Neural cell (in vitro differentiated cells): ENCODE measurements at regions not wholly inside any gene's neighbourhood (a gene's known extent, or its start where the extent isn't known, plus 50 kb on each side); places are given as distances from the start of the nearest gene placed in this dataset.

Experiments used
- H2AFZ ChIP-seq: fragments of 200-600, 300-800 bp; sonication (generic), shearing (Covaris generic); 2 replicates; pipeline ENCODE4 v1.6.0; 2014; ENCODE audit warnings: low read depth, mild to moderate bottlenecking, antibody characterized with exemption, low read length, moderate library complexity
- H3F3A ChIP-seq: fragments of 200-600 bp; shearing (Covaris generic); 2 replicates; pipeline ENCODE4 v1.6.1; 2016; ENCODE audit warnings: mild to moderate bottlenecking, moderate library complexity, mixed read lengths, antibody characterized with exemption, low read length; ENCODE audit not compliant: insufficient read depth, poor library complexity, severe bottlenecking
- H3K27ac ChIP-seq: fragments of 200-600, 300-800 bp; sonication (generic), shearing (Covaris generic); 2 replicates; pipeline ENCODE4 v1.5.1; 2014; ENCODE audit warnings: mild to moderate bottlenecking, low read length, moderate library complexity
- H3K27me3 ChIP-seq: fragments of 300-800, 200-600 bp; sonication (generic), shearing (Covaris generic); 2 replicates; pipeline ENCODE4 v1.6.0; 2014; ENCODE audit warnings: mild to moderate bottlenecking, low read depth, low read length, moderate library complexity; ENCODE audit not compliant: insufficient read depth
- H3K36me3 ChIP-seq: fragments of 300-800, 200-600 bp; sonication (generic), shearing (Covaris generic); 2 replicates; pipeline ENCODE4 v1.5.1; 2014; ENCODE audit warnings: mild to moderate bottlenecking, antibody characterized with exemption, low read length, moderate library complexity; ENCODE audit not compliant: insufficient read depth
- H3K4me2 ChIP-seq: fragments of 300-800, 200-600 bp; sonication (generic), shearing (Covaris generic); 2 replicates; pipeline ENCODE4 v1.6.0; 2014; ENCODE audit warnings: mild to moderate bottlenecking, low read length
- H3K4me3 ChIP-seq: fragments of 300-800, 200-600 bp; sonication (generic), shearing (Covaris generic); 2 replicates; pipeline ENCODE4 v1.5.1; 2014; ENCODE audit warnings: mild to moderate bottlenecking, low read length, moderate library complexity
- H3K79me2 ChIP-seq: fragments of 200-600 bp; shearing (Covaris generic); replicated peaks from 2 replicates; pipeline ENCODE4 v1.6.0; 2014; ENCODE audit warnings: mild to moderate bottlenecking, low read length, moderate library complexity; ENCODE audit not compliant: insufficient read depth
- H3K9ac ChIP-seq: fragments of 300-800, 200-600 bp; sonication (generic), shearing (Covaris generic); 2 replicates; pipeline ENCODE4 v1.6.1; 2016; ENCODE audit warnings: mild to moderate bottlenecking, low read length, mixed read lengths
- H3K9me2 ChIP-seq: fragments of 200-600 bp; shearing (Covaris generic); 2 replicates; pipeline ENCODE4 v1.6.1; 2016; ENCODE audit warnings: mild to moderate bottlenecking, low read length, mixed read lengths; ENCODE audit not compliant: insufficient read depth
- H3K9me3 ChIP-seq: fragments of 200-600, 300-800 bp; sonication (generic), shearing (Covaris generic); 2 replicates; pipeline ENCODE4 v1.6.1; 2016; ENCODE audit warnings: mild to moderate bottlenecking, mixed run types, low read length, moderate library complexity, mixed read lengths
- H4K20me1 ChIP-seq: fragments of 200-600 bp; shearing (Covaris generic); 2 replicates; pipeline ENCODE4 v1.6.1; 2016; ENCODE audit warnings: mild to moderate bottlenecking, mixed run types; ENCODE audit not compliant: insufficient read depth
- CTCF ChIP-seq: fragments of 450-650 bp; IDR thresholded peaks from 2 replicates; pipeline ENCODE4 v1.5.1; 2014; ENCODE audit warnings: antibody characterized with exemption, mild to moderate bottlenecking, moderate library complexity; ENCODE audit not compliant: poor library complexity, severe bottlenecking
- EP300 ChIP-seq: fragments of 450-650 bp; conservative IDR thresholded peaks from 2 replicates; pipeline ENCODE4 v1.6.1; 2014; ENCODE audit warnings: antibody characterized with exemption, mild to moderate bottlenecking, moderate library complexity; ENCODE audit not compliant: poor library complexity, severe bottlenecking
- EZH2 ChIP-seq: fragments of 200-600, 300-800 bp; shearing (Covaris generic), sonication (generic); IDR thresholded peaks from 2 replicates; pipeline ENCODE4 v1.6.1; 2014; ENCODE audit warnings: antibody characterized with exemption, low read length, borderline replicate concordance, mild to moderate bottlenecking; ENCODE audit not compliant: insufficient read depth, poor library complexity, severe bottlenecking
- MXI1 ChIP-seq: fragments of 450-650 bp; conservative IDR thresholded peaks from 2 replicates; pipeline ENCODE4 v1.6.1; 2014; ENCODE audit warnings: antibody characterized with exemption, mild to moderate bottlenecking; ENCODE audit not compliant: poor library complexity, severe bottlenecking
- POLR2AphosphoS5 ChIP-seq: IDR thresholded peaks from 2 replicates; pipeline ENCODE4 v1.6.1; 2012
- RAD21 ChIP-seq: fragments of 450-650 bp; conservative IDR thresholded peaks from 2 replicates; pipeline ENCODE4 v1.6.1; 2014; ENCODE audit warnings: antibody characterized with exemption, mild to moderate bottlenecking, moderate library complexity
- REST ChIP-seq: IDR thresholded peaks from 2 replicates; pipeline ENCODE4 v1.6.1; 2012; ENCODE audit warnings: borderline replicate concordance
- SMC3 ChIP-seq: fragments of 450-650 bp; conservative IDR thresholded peaks from 2 replicates; pipeline ENCODE4 v1.6.1; 2014; ENCODE audit warnings: antibody characterized with exemption, mild to moderate bottlenecking, moderate library complexity; ENCODE audit not compliant: poor library complexity
- TAF1 ChIP-seq: IDR thresholded peaks from 2 replicates; pipeline ENCODE4 v1.6.1; 2012; ENCODE audit warnings: low read depth

DNA sequence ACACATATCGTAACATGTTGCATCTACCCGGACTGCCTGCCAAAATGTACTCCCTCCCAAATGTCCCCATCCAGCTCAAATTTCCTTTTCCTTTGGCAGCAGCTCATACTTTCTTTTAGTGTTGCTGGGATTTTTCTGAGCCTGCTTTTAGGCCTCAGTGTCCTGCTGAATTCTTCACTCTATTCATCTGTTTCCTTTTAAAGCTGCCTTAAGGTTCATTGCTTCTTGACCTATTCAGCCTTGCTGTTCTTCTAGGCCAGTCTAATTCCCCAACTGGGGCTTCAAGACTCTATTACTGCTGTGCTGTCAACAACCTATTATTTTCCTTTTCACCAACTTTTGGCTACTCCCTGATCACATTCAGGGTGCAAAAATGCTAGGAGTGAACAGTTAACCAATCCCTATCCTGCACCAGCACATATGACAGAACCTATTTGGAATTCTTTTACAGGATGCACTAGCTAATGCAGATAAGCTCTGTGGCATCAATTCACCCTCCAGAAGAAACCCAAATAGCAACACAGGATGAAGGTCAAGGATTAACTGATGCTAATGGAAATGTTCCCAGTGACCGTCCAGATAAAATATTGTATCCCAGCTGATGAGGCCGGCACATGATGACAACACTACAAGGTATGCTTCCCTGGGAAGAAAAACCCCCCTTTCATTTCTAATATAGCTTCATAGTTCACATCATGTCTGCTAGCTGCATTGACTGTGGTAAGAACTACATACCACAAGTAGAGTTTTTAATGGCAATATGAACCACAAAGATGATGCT is 114.7 kb upstream of the TTC29 start:
- Histone ChIP-seq H3K9ac (no peak overlapping the region), H3F3A (no peaks in the 10 kb centered on the region), H3K4me2 (no peak overlapping the region), H2AFZ (no peak overlapping the region), H3K79me2 (no peaks in the 10 kb centered on the region), H3K4me3 (no peak overlapping the region), H3K27ac (no peak overlapping the region), H3K9me2 (no peaks in the 10 kb centered on the region), H3K36me3 (no peaks in the 10 kb centered on the region), H3K9me3 (no peaks in the 10 kb centered on the region), H3K27me3 (no peaks in the 10 kb centered on the region), H4K20me1 (no peaks in the 10 kb centered on the region)
- TF ChIP-seq EZH2 (no peak), EP300 (no peak), SMC3 (no peak), CTCF (no peak), TAF1 (no peak), RAD21 (no peak), MXI1 (no peak)

DNA sequence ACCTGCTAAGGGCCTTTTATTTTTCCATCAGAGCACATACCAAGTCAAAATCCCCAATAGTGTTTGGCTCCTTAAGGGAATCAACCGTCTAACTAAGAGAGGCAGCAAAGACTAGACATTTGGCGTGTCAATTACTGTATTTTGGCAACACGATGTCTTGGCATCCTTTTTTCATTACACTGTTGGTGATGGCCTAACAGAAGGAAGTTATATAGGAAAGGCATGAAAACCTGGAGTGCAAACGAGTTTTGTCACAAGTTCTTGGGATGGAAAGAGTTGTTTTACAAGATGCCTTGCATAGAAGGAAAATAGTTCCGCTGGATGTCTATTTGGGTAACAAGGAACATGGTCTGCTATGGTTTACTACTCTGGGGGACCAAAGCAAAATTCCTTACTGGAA is 119.2 kb upstream of the TTC29 start:
- Histone ChIP-seq H3K9me3 (no peaks in the 10 kb centered on the region), H3K79me2 (no peaks in the 10 kb centered on the region), H2AFZ (no peak overlapping the region), H3K36me3 (no peaks in the 10 kb centered on the region), H3K27me3 (no peaks in the 10 kb centered on the region), H3K9me2 (no peaks in the 10 kb centered on the region), H3F3A (no peaks in the 10 kb centered on the region), H3K4me3 (no peak overlapping the region), H3K9ac (no peak overlapping the region), H3K4me2 (no peak overlapping the region), H3K27ac (no peak overlapping the region), H4K20me1 (no peaks in the 10 kb centered on the region)
- TF ChIP-seq EZH2 = no peak
- TF ChIP-seq MXI1 = no peak
- TF ChIP-seq SMC3 = no peak
- TF ChIP-seq REST = no peak
- no peak for TF ChIP-seq TAF1
- no peak for TF ChIP-seq CTCF
- TF ChIP-seq RAD21 = no peak
- TF ChIP-seq EP300 = no peak
- no peak for TF ChIP-seq POLR2AphosphoS5
